H1 (cell line): ENCODE measurements at regions not wholly inside any gene's neighbourhood (a gene's known extent, or its start where the extent isn't known, plus 50 kb on each side); places are given as distances from the start of the nearest gene placed in this dataset.

ENCODE experiments used
- CTCF ChIA-PET: fragments of 300-600 bp; sonication (Branson Sonifier 250); formaldehyde crosslinking; loops from one replicate; lab custom pipeline; 2021; ENCODE audit not compliant: partially characterized antibody; lab: Charles Lee
- POLR2A ChIA-PET: fragments of 300-600 bp; sonication (Branson Sonifier 250); formaldehyde crosslinking; loops from one replicate; lab custom pipeline; 2021; ENCODE audit warnings: inconsistent platforms; ENCODE audit not compliant: partially characterized antibody; lab: Charles Lee
- DNase-seq, 2 experiments: peaks; one replicate each; pipeline versions ENCODE4 v3.0.0 to v3.0.0-alpha.2; 2010 to 2022; ENCODE audit warnings: low spot score in 2 of 2, low read depth in 1 of 2, mixed read lengths in 1 of 2
- FAIRE-seq: peaks from 2 replicates; lab custom pipeline; 2011; peaks lifted over from hg19 to GRCh38; lab: Jason Lieb, UNC
- H2AFZ ChIP-seq: 2 replicates; pipeline ENCODE4 v1.8.1; 2012; ENCODE audit warnings: low read length, inconsistent platforms
- H2AK5ac ChIP-seq: 2 replicates; pipeline ENCODE4 v1.6.1; 2013; ENCODE audit warnings: low read depth, low read length
- H2BK120ac ChIP-seq: replicated peaks from 2 replicates; pipeline ENCODE3; 2013; ENCODE audit warnings: low read depth, low read length, inconsistent platforms
- H2BK12ac ChIP-seq: 2 replicates; pipeline ENCODE4 v1.6.1; 2013; ENCODE audit warnings: low read depth, low read length
- H2BK15ac ChIP-seq: 2 replicates; pipeline ENCODE4 v1.6.1; 2013; ENCODE audit warnings: low read length
- H2BK20ac ChIP-seq: 2 replicates; pipeline ENCODE4 v1.6.1; 2013; ENCODE audit warnings: low read length
- H2BK5ac ChIP-seq: 2 replicates; pipeline ENCODE4 v1.6.1; 2013; ENCODE audit warnings: low read depth, low read length
- H3K14ac ChIP-seq: 2 replicates; pipeline ENCODE4 v1.6.1; 2013; ENCODE audit warnings: inconsistent platforms; ENCODE audit not compliant: insufficient read length
- H3K18ac ChIP-seq: 2 replicates; pipeline ENCODE4 v1.6.1; 2013; ENCODE audit warnings: low read length; ENCODE audit errors: extremely low read depth
- H3K23ac ChIP-seq: 2 replicates; pipeline ENCODE4 v1.6.1; 2013; ENCODE audit warnings: inconsistent platforms; ENCODE audit not compliant: insufficient read length
- H3K23me2 ChIP-seq: 2 replicates; pipeline ENCODE4 v1.6.1; 2013; ENCODE audit warnings: low read depth, low read length
- H3K27ac ChIP-seq: 2 replicates; pipeline ENCODE4 v1.6.1; 2011; ENCODE audit warnings: low read depth, low read length, inconsistent platforms
- H3K27me3 ChIP-seq, 4 experiments: replicated peaks in 1 of 4; 1 replicate in 1 of 4; 2 replicates in 3 of 4; pipeline versions ENCODE4 v1.6.1 to v1.8.1; 2011 to 2013; ENCODE audit warnings: low read length in 3 of 4, mild to moderate bottlenecking in 3 of 4, inconsistent platforms in 2 of 4, mixed read lengths in 2 of 4, moderate library complexity in 1 of 4; ENCODE audit not compliant: control insufficient read depth in 3 of 4, insufficient read depth in 3 of 4; ENCODE audit errors: extremely low read depth in 1 of 4
- H3K36me3 ChIP-seq, 4 experiments: 2 replicates each; pipeline versions ENCODE4 v1.6.1 to v1.8.1; 2011 to 2013; ENCODE audit warnings: mild to moderate bottlenecking in 4 of 4, low read length in 3 of 4, moderate library complexity in 2 of 4, control low read depth in 1 of 4, inconsistent platforms in 1 of 4; ENCODE audit not compliant: insufficient read depth in 4 of 4, control insufficient read depth in 2 of 4
- H3K4ac ChIP-seq: replicated peaks from 2 replicates; pipeline ENCODE3; 2013; ENCODE audit warnings: low read length, low read depth, mixed read lengths, inconsistent platforms; ENCODE audit not compliant: insufficient read length
- H3K4me1 ChIP-seq, 4 experiments: replicated peaks in 1 of 4; 1 replicate in 1 of 4; 2 replicates in 3 of 4; pipeline versions ENCODE4 v1.6.1 to v1.8.1; 2011 to 2013; ENCODE audit warnings: low read length in 3 of 4, inconsistent platforms in 2 of 4, mixed read lengths in 1 of 4; ENCODE audit not compliant: insufficient read depth in 4 of 4, control insufficient read depth in 3 of 4
- H3K4me2 ChIP-seq, 2 experiments: 2 replicates each; pipeline versions ENCODE4 v1.6.1 to v1.8.1; 2011 to 2013; ENCODE audit warnings: low read depth in 2 of 2, low read length in 2 of 2, control low read depth in 1 of 2, inconsistent platforms in 1 of 2, mild to moderate bottlenecking in 1 of 2; ENCODE audit not compliant: insufficient read depth in 1 of 2
- H3K4me3 ChIP-seq, 4 experiments: fragments of 200-600, 300-600 bp in 1 of 4; sonication (generic), shearing (Covaris generic), sonication (Bioruptor Twin) in 1 of 4; 2 replicates each; pipeline versions ENCODE4 v1.5.1 to v1.8.1; 2011 to 2016; ENCODE audit warnings: low read length in 4 of 4, low read depth in 3 of 4, control low read depth in 2 of 4, inconsistent platforms in 2 of 4, mild to moderate bottlenecking in 2 of 4, mixed read lengths in 1 of 4, moderate library complexity in 1 of 4; ENCODE audit not compliant: insufficient read depth in 2 of 4; ENCODE audit errors: extremely low read depth in 1 of 4
- H3K56ac ChIP-seq: replicated peaks from 2 replicates; pipeline ENCODE3; 2013; ENCODE audit warnings: low read depth, mild to moderate bottlenecking, mixed read lengths, low read length, inconsistent platforms; ENCODE audit not compliant: insufficient read length
- H3K79me1 ChIP-seq: 2 replicates; pipeline ENCODE4 v1.6.1; 2013; ENCODE audit warnings: low read depth, low read length, control low read depth
- H3K79me2 ChIP-seq, 2 experiments: 2 replicates each; pipeline versions ENCODE4 v1.6.1 to v1.8.1; 2012 to 2013; ENCODE audit warnings: low read length in 2 of 2, mild to moderate bottlenecking in 2 of 2, inconsistent platforms in 1 of 2; ENCODE audit not compliant: insufficient read depth in 2 of 2, control insufficient read depth in 1 of 2
- H3K9ac ChIP-seq, 4 experiments: replicated peaks in 1 of 4; 1 replicate in 1 of 4; 2 replicates in 3 of 4; pipeline versions ENCODE4 v1.6.1 to v1.8.1; 2011 to 2013; ENCODE audit warnings: low read depth in 3 of 4, low read length in 3 of 4, control low read depth in 2 of 4, mild to moderate bottlenecking in 2 of 4, moderate library complexity in 2 of 4, inconsistent platforms in 1 of 4; ENCODE audit errors: extremely low read depth in 1 of 4
- H3K9me3 ChIP-seq, 2 experiments: 2 replicates each; pipeline versions ENCODE4 v1.6.1 to v1.8.1; 2012 to 2013; ENCODE audit warnings: mild to moderate bottlenecking in 2 of 2, moderate library complexity in 2 of 2, control low read depth in 1 of 2, inconsistent platforms in 1 of 2, low read depth in 1 of 2, low read length in 1 of 2, mixed read lengths in 1 of 2; ENCODE audit not compliant: insufficient read depth in 2 of 2
- H4K20me1 ChIP-seq, 2 experiments: replicated peaks in 1 of 2; 2 replicates each; pipeline versions ENCODE3 to v1.8.1; 2011 to 2013; ENCODE audit warnings: inconsistent platforms in 2 of 2, low read length in 2 of 2, mild to moderate bottlenecking in 1 of 2; ENCODE audit not compliant: insufficient read depth in 2 of 2, control insufficient read depth in 1 of 2
- H4K5ac ChIP-seq: 2 replicates; pipeline ENCODE4 v1.6.1; 2013; ENCODE audit warnings: low read length, low read depth, mixed read lengths, inconsistent platforms; ENCODE audit not compliant: insufficient read length
- H4K8ac ChIP-seq: 2 replicates; pipeline ENCODE4 v1.8.0; 2013; ENCODE audit warnings: mild to moderate bottlenecking, moderate library complexity, low read length, inconsistent platforms; ENCODE audit not compliant: insufficient read depth; ENCODE audit errors: extremely low read depth
- H4K91ac ChIP-seq: replicated peaks from 2 replicates; pipeline ENCODE3; 2013; ENCODE audit warnings: low read length, mixed read lengths, inconsistent platforms; ENCODE audit not compliant: insufficient read length
- BCL11A ChIP-seq, 2 experiments: IDR thresholded peaks; one replicate each; pipeline ENCODE4 v1.6.1; 2011; ENCODE audit warnings: low read depth in 2 of 2, low read length in 2 of 2, mild to moderate bottlenecking in 2 of 2
- EGR1 ChIP-seq: IDR thresholded peaks from 2 replicates; pipeline ENCODE4 v1.6.1; 2011; ENCODE audit warnings: low read depth, low read length, borderline replicate concordance
- EP300 ChIP-seq, 2 experiments: IDR thresholded peaks; 1 replicate in 1 of 2; 2 replicates in 1 of 2; pipeline ENCODE4 v1.6.1; 2011 to 2012; ENCODE audit warnings: low read depth in 2 of 2, low read length in 2 of 2, mild to moderate bottlenecking in 2 of 2, borderline replicate concordance in 1 of 2, inconsistent platforms in 1 of 2, moderate library complexity in 1 of 2
- FOSL1 ChIP-seq: IDR thresholded peaks from 2 replicates; pipeline ENCODE4 v1.6.1; 2011; ENCODE audit warnings: mild to moderate bottlenecking, low read depth, low read length, moderate library complexity; ENCODE audit not compliant: insufficient read depth
- KDM4A ChIP-seq: IDR thresholded peaks from one replicate; pipeline ENCODE4 v1.7.1; 2012; ENCODE audit warnings: low read depth, mild to moderate bottlenecking, moderate library complexity, low read length, inconsistent platforms; ENCODE audit not compliant: severe bottlenecking
- KDM5A ChIP-seq: fragments of 200-600 bp; IDR thresholded peaks from 2 replicates; pipeline ENCODE4 v1.7.1; 2012; ENCODE audit warnings: mild to moderate bottlenecking, low read length, inconsistent platforms, mixed read lengths
- MAX ChIP-seq: IDR thresholded peaks from 2 replicates; pipeline ENCODE4 v1.6.1; 2012; ENCODE audit warnings: inconsistent platforms
- NRF1 ChIP-seq: IDR thresholded peaks from 2 replicates; pipeline ENCODE4 v1.6.1; 2011; ENCODE audit warnings: mild to moderate bottlenecking, low read depth, low read length, improper control_type of control experiment
- POU5F1 ChIP-seq: IDR thresholded peaks from 2 replicates; pipeline ENCODE4 v1.6.1; 2011; ENCODE audit warnings: low read depth, mild to moderate bottlenecking, low read length, moderate library complexity
- RXRA ChIP-seq: IDR thresholded peaks from 2 replicates; pipeline ENCODE4 v1.6.1; 2011; ENCODE audit warnings: low read depth, mild to moderate bottlenecking, low read length, moderate library complexity; ENCODE audit not compliant: insufficient read depth
- SAP30 ChIP-seq: fragments of 300-600 bp; sonication (generic); IDR thresholded peaks from 2 replicates; pipeline ENCODE4 v1.7.1; 2012; ENCODE audit warnings: low read length, moderate library complexity, mild to moderate bottlenecking, inconsistent platforms; ENCODE audit not compliant: insufficient read depth, insufficient replicate concordance
- TAF1 ChIP-seq: IDR thresholded peaks from 2 replicates; pipeline ENCODE4 v1.6.1; 2011; ENCODE audit warnings: mild to moderate bottlenecking, low read depth, low read length
- TCF12 ChIP-seq: IDR thresholded peaks from 2 replicates; pipeline ENCODE4 v1.6.1; 2011; ENCODE audit warnings: low read depth, mild to moderate bottlenecking, low read length
- WGBS, 2 experiments: shearing (Covaris generic) in 1 of 2; methylation state at CpG; one replicate each; pipeline versions ENCODE4 v1.1.6 to v1.1.7; 2013 to 2015; ENCODE audit warnings: low lambda C conversion rate in 2 of 2, mixed read lengths in 2 of 2, inconsistent platforms in 1 of 2, low coverage in 1 of 2, missing lambda C conversion rate in 1 of 2; ENCODE audit not compliant: insufficient replicate concordance in 2 of 2, insufficient coverage in 1 of 2, insufficient read length in 1 of 2; ENCODE audit errors: extremely low coverage in 1 of 2, missing lambda C conversion rate in 1 of 2; 5-methylcytosine and 5-hydroxymethylcytosine counted together

DNA sequence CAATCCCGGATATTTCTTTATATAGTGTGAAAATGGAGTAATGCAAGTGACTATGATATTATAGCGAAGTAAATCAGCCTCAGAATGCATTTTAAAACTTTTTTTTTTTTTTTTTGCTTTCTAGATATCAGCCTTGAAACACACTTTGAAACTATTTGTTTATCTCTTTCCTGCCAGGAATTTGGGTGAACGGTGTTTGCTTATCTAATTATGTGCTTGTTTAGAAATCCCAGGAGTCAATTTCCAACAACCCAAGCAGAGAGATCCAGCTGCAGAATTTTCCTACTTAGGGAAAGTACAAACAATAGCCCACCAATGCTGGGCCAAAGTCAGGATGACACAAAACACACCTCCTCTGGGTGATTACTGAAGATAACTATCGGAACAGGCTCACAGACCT is 958.8 kb downstream of the PCDH18 start:
- no peak overlapping the region for H4K8ac ChIP-seq
- 92% methylated on average over 4 of the region's 4 CpGs; no CpG with 5 or more reads in 1 of the 2 experiments for WGBS, 2 experiments

More for the DNA sequence above, 958.8 kb downstream of the PCDH18 start:
- Histone ChIP-seq H3K27ac (no peak overlapping the region), H3K23ac (no peak overlapping the region), H2AK5ac (no peak overlapping the region), H2BK5ac (no peak overlapping the region), H3K18ac (no peak overlapping the region), H3K27me3 (no peaks in the 10 kb centered on the region), H3K9ac (no peak overlapping the region), H2AFZ (no peak overlapping the region), H3K4me1 (no peaks in the 10 kb centered on the region), H3K23me2 (no peaks in the 10 kb centered on the region), H3K4me2 (no peak overlapping the region), H3K4me3 (no peak overlapping the region), H3K79me1 (no peaks in the 10 kb centered on the region), H3K36me3 (no peaks in the 10 kb centered on the region), H3K79me2 (no peaks in the 10 kb centered on the region), H4K5ac (no peak overlapping the region), H3K56ac (no peak overlapping the region), H3K14ac (no peak overlapping the region), H2BK12ac (no peak overlapping the region), H3K4ac (no peak overlapping the region), H2BK15ac (no peak overlapping the region), H2BK120ac (no peak overlapping the region), H2BK20ac (no peak overlapping the region), H4K20me1 (no peaks in the 10 kb centered on the region), H4K91ac (no peak overlapping the region), H3K9me3 (no peaks in the 10 kb centered on the region)
- ChIA-PET CTCF (no interaction called here), POLR2A (no interaction called here)
- TF ChIP-seq RXRA: no peak
- TF ChIP-seq KDM5A: no peak
- no peak for TF ChIP-seq NRF1
- TF ChIP-seq EP300 (IDR thresholded peaks at IDR 0.05; ENCODE audit: borderline replicate concordance in 1 of 2, low read depth in 2 of 2, low read length in 2 of 2): no peak
- TF ChIP-seq BCL11A (IDR thresholded peaks at IDR 0.05; ENCODE audit: low read depth in 2 of 2, low read length in 2 of 2): no peak
- TF ChIP-seq EGR1: no peak
- no peak for TF ChIP-seq TCF12
- no peak for TF ChIP-seq FOSL1
- TF ChIP-seq KDM4A: no peak
- no peak for TF ChIP-seq TAF1
- no peak for TF ChIP-seq MAX
- no peak for TF ChIP-seq SAP30
- TF ChIP-seq POU5F1: no peak
- FAIRE-seq (no peak), DNase-seq (no peak)
